Pancreas (tissue), 10 donors: ENCODE measurements at regions not wholly inside any gene's neighbourhood (a gene's known extent, or its start where the extent isn't known, plus 50 kb on each side); places are given as distances from the start of the nearest gene placed in this dataset.

Experiments
- ATAC-seq, 4 donors: fragments of 200-7000 bp; cut with Tn5 transposase; one replicate each; pipeline versions ENCODE4 v1.8.0 to v1.9.1; 2020; ENCODE audit warnings: mild to moderate bottlenecking in 4 of 4, moderate library complexity in 4 of 4
- DNase-seq, 6 donors: peaks; one replicate each; pipeline ENCODE4 v3.0.0-alpha.2; 2020
- FAIRE-seq: peaks from 2 replicates; lab custom pipeline; 2012; peaks lifted over from hg19 to GRCh38; lab: Jason Lieb, UNC
- H3K27ac ChIP-seq, 4 donors: fragments of 200-600 bp; sonication (generic); 1 replicate in 3 of 4; 2 replicates in 1 of 4; pipeline versions ENCODE4 v1.5.0 to v1.8.0; 2020
- H3K27me3 ChIP-seq, 4 donors: fragments of 200-600 bp; one replicate each; pipeline ENCODE4 v1.8.0; 2021
- H3K36me3 ChIP-seq, 3 donors: fragments of 200-600 bp; sonication (generic) in 1 of 3; one replicate each; pipeline versions ENCODE4 v1.5.0 to v1.8.0; 2020 to 2021
- H3K4me1 ChIP-seq, 3 donors: fragments of 200-600 bp; one replicate each; pipeline ENCODE4 v1.8.0; 2021
- H3K4me3 ChIP-seq, 4 donors: fragments of 200-600 bp; sonication (generic) in 2 of 4; one replicate each; pipeline versions ENCODE4 v1.5.0 to v1.8.0; 2020 to 2021
- H3K9me3 ChIP-seq, 4 donors: fragments of 200-600 bp; one replicate each; pipeline ENCODE4 v1.8.0; 2021
- WGBS, 2 donors: extraction: QIAGEN DNeasy Blood & Tissue Kit; methylation state at CpG; one replicate each; pipeline ENCODE4 v1.1.7; 2013; 5-methylcytosine and 5-hydroxymethylcytosine counted together
- intact Hi-C, 3 donors: fragments of 100-400 bp; cut with DNase I; formaldehyde crosslinking; loops; one replicate each; pipeline versions ENCODE4 v1.11.1 to v1.14.2; 2022
- TF ChIP-seq, protein P1 (sequence below), 4 donors: fragments of 200-600 bp; sonication (generic) in 3 of 4; IDR thresholded peaks; one replicate each; pipeline versions ENCODE4 v1.5.0 to v1.8.0; 2021; ENCODE audit warnings: antibody characterized with exemption in 4 of 4
- donor health status: healthy with polysubstance abuse.
- donor health status: DM: no; HTN: no; CAD: no; lungs with moderate emphysema.
- donor health status: DM: no; HTN: no; CAD: no.
- donor health status: control.
- donor health status: control.
- donor health status: Bipolar disorder and iron deficiency.
- donor health status: DM: yes; HTN: yes; CAD: no.
- donor health status: DM: no; HTN: no; CAD: no.
- donor health status: DM: no; HTN: no; CAD: no.
- donor health status: DM: yes; HTN: yes; CAD: no.

DNA sequence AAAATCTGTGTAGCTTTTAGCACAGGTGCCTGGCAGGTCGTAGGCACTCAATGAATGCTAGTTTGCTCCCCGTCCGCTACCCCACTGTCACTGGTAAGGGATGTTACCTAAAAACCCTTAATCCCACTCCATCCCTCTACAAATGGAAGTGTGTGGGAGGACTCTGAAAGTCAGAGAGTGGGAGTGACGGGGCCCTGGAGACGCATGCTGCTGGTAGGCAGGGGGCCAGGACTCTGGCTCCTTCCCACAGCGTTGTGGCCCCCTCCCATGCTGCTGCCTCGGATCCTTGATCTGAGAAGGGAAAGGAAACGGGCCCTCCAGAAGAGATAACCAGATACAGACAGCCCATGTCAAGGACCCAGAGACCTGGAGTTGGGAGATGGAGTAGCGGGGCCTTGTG, 249.3 kb downstream of the HAUS1 start:
- no peaks in the 10 kb centered on the region for H3K27me3 ChIP-seq
- DNase-seq (no peak), FAIRE-seq (no peak), ATAC-seq (no peak)
- WGBS, 2 donors = 79 to 89% methylated on average over 9 of the region's 9 CpGs
- H3K4me1 ChIP-seq = no peaks in the 10 kb centered on the region
- no peak overlapping the region for H3K27ac ChIP-seq
- H3K9me3 ChIP-seq = no peaks in the 10 kb centered on the region
- intact Hi-C loops = no loop called here
- TF ChIP-seq, protein P1, sequence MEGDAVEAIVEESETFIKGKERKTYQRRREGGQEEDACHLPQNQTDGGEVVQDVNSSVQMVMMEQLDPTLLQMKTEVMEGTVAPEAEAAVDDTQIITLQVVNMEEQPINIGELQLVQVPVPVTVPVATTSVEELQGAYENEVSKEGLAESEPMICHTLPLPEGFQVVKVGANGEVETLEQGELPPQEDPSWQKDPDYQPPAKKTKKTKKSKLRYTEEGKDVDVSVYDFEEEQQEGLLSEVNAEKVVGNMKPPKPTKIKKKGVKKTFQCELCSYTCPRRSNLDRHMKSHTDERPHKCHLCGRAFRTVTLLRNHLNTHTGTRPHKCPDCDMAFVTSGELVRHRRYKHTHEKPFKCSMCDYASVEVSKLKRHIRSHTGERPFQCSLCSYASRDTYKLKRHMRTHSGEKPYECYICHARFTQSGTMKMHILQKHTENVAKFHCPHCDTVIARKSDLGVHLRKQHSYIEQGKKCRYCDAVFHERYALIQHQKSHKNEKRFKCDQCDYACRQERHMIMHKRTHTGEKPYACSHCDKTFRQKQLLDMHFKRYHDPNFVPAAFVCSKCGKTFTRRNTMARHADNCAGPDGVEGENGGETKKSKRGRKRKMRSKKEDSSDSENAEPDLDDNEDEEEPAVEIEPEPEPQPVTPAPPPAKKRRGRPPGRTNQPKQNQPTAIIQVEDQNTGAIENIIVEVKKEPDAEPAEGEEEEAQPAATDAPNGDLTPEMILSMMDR (IDR thresholded peaks at IDR 0.05) = no peak
- no peaks in the 10 kb centered on the region for H3K36me3 ChIP-seq
- no peak overlapping the region for H3K4me3 ChIP-seq

DNA sequence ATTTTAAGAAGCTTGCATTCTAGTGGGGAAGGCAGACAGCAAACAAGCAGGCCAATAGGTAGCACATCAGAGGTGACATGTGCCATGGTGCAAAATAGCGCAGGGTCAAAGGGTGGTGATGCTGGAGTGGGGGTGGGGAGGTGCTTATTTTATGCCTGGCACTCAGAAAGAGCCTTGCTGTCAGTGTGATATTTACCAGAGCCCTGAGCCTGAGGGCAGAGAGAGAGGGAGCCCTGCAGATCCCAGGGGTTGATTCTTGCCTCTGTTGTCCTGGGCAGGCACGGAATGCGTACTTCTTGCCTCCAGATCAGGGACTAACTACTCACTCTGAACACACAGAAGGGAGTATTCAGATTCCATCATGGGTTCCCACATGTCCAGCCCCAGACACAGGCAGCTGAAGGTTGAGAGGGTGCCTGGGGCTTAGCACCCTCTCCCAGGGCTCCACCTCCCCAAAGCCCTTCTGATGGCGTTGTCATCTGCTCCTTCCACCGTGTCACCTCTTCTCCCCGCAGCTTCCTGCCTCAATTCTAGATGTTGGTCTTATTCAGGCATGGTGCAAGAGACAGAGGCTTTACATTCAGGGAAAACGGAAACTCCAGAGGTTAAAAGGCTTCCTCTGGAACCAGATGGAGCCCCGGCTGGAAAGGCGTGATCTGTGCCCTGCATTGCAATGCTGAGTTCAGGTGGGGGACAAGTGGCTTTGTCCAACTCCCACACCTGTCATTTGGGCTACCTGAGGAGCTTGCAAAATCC, 252.3 kb downstream of the HAUS1 start:
- DNase-seq (no peak), ATAC-seq (no peak), FAIRE-seq (no peak)
- intact Hi-C loops = no loop called here
- Histone ChIP-seq H3K27me3 (no peaks in the 10 kb centered on the region), H3K36me3 (no peaks in the 10 kb centered on the region), H3K4me1 (no peaks in the 10 kb centered on the region), H3K4me3 (no peak overlapping the region), H3K27ac (no peak overlapping the region), H3K9me3 (no peaks in the 10 kb centered on the region)
- WGBS, 2 donors = 77% methylated on average over 9 of the region's 9 CpGs
- TF ChIP-seq, protein P1 (IDR thresholded peaks at IDR 0.05) = no peak

DNA sequence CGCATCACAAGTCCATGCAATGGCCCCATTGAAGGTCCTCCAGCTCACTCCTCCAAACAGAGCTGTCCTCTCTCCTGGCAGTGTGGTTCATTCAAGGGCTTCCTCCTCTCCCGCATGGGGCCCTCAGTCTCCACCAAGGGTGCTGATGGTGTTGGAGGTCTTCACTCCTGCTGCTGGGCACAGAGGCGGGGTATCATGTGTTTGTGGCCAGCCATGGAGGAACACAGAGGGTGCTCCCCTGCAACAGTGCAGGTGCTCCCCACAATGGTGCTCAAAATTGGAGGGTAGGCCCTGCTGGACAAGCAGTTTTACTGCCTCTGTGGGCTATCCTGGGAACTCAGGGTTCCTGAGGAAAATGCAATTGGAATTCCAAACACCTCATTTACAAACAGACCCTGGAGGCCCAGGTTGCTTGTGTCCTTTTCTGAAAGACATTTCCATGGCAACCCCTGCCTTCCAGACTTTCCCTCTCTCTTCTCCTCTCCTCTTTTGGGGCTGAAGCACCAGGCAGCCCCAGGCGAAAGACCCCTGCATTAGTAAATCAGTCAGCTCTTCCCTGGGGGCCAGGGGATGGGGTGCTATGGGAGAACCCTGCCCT, 256.0 kb downstream of the HAUS1 start:
- TF ChIP-seq, protein P1 (IDR thresholded peaks at IDR 0.05) = no peak
- Histone ChIP-seq H3K9me3 (no peaks in the 10 kb centered on the region), H3K27me3 (no peaks in the 10 kb centered on the region), H3K36me3 (no peaks in the 10 kb centered on the region), H3K4me3 (no peak overlapping the region), H3K27ac (no peak overlapping the region), H3K4me1 (no peaks in the 10 kb centered on the region)
- intact Hi-C loops = no loop called here
- 83 to 94% methylated on average over 4 of the region's 4 CpGs for WGBS, 2 donors
- ATAC-seq (no peak), FAIRE-seq (no peak), DNase-seq (no peak)

DNA sequence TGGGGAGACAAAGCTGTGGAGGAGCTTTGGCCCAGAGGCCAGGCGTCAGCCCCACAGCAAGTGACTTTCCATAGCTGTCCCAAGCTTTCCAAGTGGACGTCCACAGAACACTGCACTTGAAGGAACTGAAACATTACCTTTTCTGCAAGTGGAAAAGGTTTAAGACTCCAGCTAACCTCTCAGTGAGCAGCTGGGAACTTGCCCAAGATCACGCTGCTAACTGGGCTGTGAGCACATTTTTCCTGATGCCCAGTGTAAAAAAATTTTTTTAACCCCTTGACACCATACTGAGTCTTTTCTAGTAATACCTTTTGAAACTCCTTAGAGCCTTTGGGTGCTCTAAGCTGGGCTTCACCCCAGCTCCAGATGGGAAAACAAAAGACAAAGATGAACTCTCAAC, 256.7 kb downstream of the HAUS1 start:
- intact Hi-C loops = no loop called here
- H3K27me3 ChIP-seq = no peaks in the 10 kb centered on the region
- whole genome bisulfite sequencing, 2 donors = 60 to 66% methylated on average over 3 of the region's 3 CpGs
- H3K36me3 ChIP-seq = no peaks in the 10 kb centered on the region
- no peaks in the 10 kb centered on the region for H3K9me3 ChIP-seq
- TF ChIP-seq, protein P1 (IDR thresholded peaks at IDR 0.05) = no peak
- no peak for ATAC-seq
- no peaks in the 10 kb centered on the region for H3K4me1 ChIP-seq
- FAIRE-seq = no peak
- H3K4me3 ChIP-seq = no peak overlapping the region
- DNase-seq = no peak
- H3K27ac ChIP-seq = no peak overlapping the region

DNA sequence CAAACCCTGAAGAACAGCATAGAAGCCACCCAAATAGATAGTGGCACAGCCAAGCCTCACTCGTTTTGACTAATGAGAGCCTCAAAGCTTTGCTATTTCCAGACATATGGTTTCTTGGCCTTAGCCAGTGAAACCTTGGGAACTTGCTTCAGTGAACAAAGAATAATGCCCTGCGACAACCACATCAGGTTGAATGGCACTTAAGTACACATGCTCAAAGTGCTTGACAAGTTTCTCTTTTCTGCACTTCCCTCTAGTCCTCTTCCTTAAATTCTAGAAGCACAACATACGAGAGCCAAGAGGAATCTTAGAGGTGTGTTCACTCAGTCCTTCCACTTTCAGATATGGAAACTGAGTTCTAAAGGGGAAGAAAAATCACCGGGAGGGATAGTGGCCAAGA, 258.3 kb downstream of the HAUS1 start:
- no peak for ATAC-seq
- H3K4me1 ChIP-seq = no peaks in the 10 kb centered on the region
- WGBS, 2 donors = 80 to 87% methylated on average over 4 of the region's 4 CpGs
- intact Hi-C loops = no loop called here
- no peak for FAIRE-seq
- H3K9me3 ChIP-seq = no peaks in the 10 kb centered on the region
- DNase-seq = no peak
- H3K27ac ChIP-seq = no peak overlapping the region
- TF ChIP-seq, protein P1 (IDR thresholded peaks at IDR 0.05) = no peak
- H3K27me3 ChIP-seq = no peaks in the 10 kb centered on the region
- H3K4me3 ChIP-seq = no peak overlapping the region
- no peaks in the 10 kb centered on the region for H3K36me3 ChIP-seq
